A549 (cell line): ENCODE measurements at regions not wholly inside any gene's neighbourhood (a gene's known extent, or its start where the extent isn't known, plus 50 kb on each side); places are given as distances from the start of the nearest gene placed in this dataset.

ENCODE experiments used
- CEBPB ChIP-seq, 2 experiments: fragments of >200 bp in 1 of 2; sonication (Bioruptor Twin) in 1 of 2; formaldehyde crosslinking in 1 of 2; IDR thresholded peaks; 2 replicates each; pipeline ENCODE4 v1.6.1; 2012 to 2016
- CTCF ChIP-seq: fragments of >200 bp; sonication (Bioruptor Twin); formaldehyde crosslinking; IDR thresholded peaks from 3 replicates; pipeline ENCODE4 v1.5.1; 2016
- EP300 ChIP-seq, 2 experiments: fragments of >200 bp; sonication (Bioruptor Twin); formaldehyde crosslinking; IDR thresholded peaks; 2 replicates in 1 of 2; 3 replicates in 1 of 2; pipeline ENCODE4 v1.6.1; 2016 to 2017
- NR3C1 ChIP-seq: fragments of >200 bp; sonication (Bioruptor Twin); formaldehyde crosslinking; IDR thresholded peaks from 3 replicates; pipeline ENCODE4 v1.6.1; 2017
- RAD21 ChIP-seq, 2 experiments: fragments of >200 bp in 1 of 2; sonication (Bioruptor Twin) in 1 of 2; formaldehyde crosslinking in 1 of 2; IDR thresholded peaks in 1 of 2; conservative IDR thresholded peaks in 1 of 2; 2 replicates in 1 of 2; 3 replicates in 1 of 2; pipeline ENCODE4 v1.6.1; 2012 to 2018; ENCODE audit warnings: inconsistent platforms in 1 of 2
- TP53 ChIP-seq: fragments of 250-450 bp; sonication (Bioruptor Pico); IDR thresholded peaks from 2 replicates; pipeline ENCODE4 v1.5.0; 2021; ENCODE audit warnings: mild to moderate bottlenecking, moderate library complexity

- TF ChIP-seq CTCF (no peak), RAD21 (conservative IDR thresholded peaks at IDR 0.05 in 1 of 2, IDR thresholded peaks at IDR 0.05 in 1 of 2) (no peak), NR3C1 (no peak), EP300 (IDR thresholded peaks at IDR 0.05) (no peak), TP53 (CRISPR knock-in tag) (no peak), CEBPB (IDR thresholded peaks at IDR 0.05) (no peak)
Observed at GRCh38 chr14:45364565-45365156, 111.7 kb upstream of the MIS18BP1 start.
